SK-N-SH (cell line): ENCODE measurements at regions not wholly inside any gene's neighbourhood (a gene's known extent, or its start where the extent isn't known, plus 50 kb on each side); places are given as distances from the start of the nearest gene placed in this dataset.

ENCODE experiments used
- CTCF ChIA-PET: fragments of 300-600, 350-600 bp; formaldehyde crosslinking; extraction: SDS; loops from one replicate; lab custom pipeline; 2021; lab: Yijun Ruan, JAX
- POLR2A ChIA-PET: fragments of 350-600 bp; sonication (Branson Sonifier 250); formaldehyde crosslinking; extraction: SDS; loops from one replicate; lab custom pipeline; 2020; ENCODE audit warnings: antibody characterized with exemption, inconsistent platforms; lab: Yijun Ruan, JAX
- DNase-seq: peaks from one replicate; pipeline ENCODE4 v3.0.0; 2012
- H2AFZ ChIP-seq: fragments of 200-600 bp; sonication (generic); 2 replicates; pipeline ENCODE4 v1.8.1; 2016; ENCODE audit warnings: antibody characterized with exemption, mild to moderate bottlenecking, low read depth
- H3F3A ChIP-seq: fragments of 200-600 bp; sonication (generic); replicated peaks from 2 replicates; pipeline ENCODE3; 2016; ENCODE audit warnings: antibody characterized with exemption, mild to moderate bottlenecking; ENCODE audit not compliant: insufficient read depth
- H3K27ac ChIP-seq, 2 experiments: fragments of 200-500 bp in 1 of 2; fragments of 200-600 bp in 1 of 2; sonication (Bioruptor generic) in 1 of 2; sonication (generic), shearing (Covaris generic) in 1 of 2; 2 replicates each; pipeline versions ENCODE4 v1.5.1 to v1.6.1; 2014 to 2016; ENCODE audit warnings: low read depth in 2 of 2, inconsistent platforms in 1 of 2, low read length in 1 of 2, mild to moderate bottlenecking in 1 of 2, mixed read lengths in 1 of 2
- H3K27me3 ChIP-seq: fragments of 200-600 bp; sonication (generic), shearing (Covaris generic); 2 replicates; pipeline ENCODE4 v1.6.1; 2016; ENCODE audit warnings: mixed run types; ENCODE audit not compliant: insufficient read depth
- H3K36me3 ChIP-seq, 2 experiments: fragments of 200-500 bp in 1 of 2; fragments of 200-600 bp in 1 of 2; sonication (Bioruptor generic) in 1 of 2; sonication (generic) in 1 of 2; replicated peaks in 1 of 2; 2 replicates each; pipeline versions ENCODE3 to v1.5.1; 2014 to 2016; ENCODE audit warnings: low read length in 1 of 2, mild to moderate bottlenecking in 1 of 2; ENCODE audit not compliant: insufficient read depth in 2 of 2, control insufficient read depth in 1 of 2
- H3K4me1 ChIP-seq, 2 experiments: fragments of 200-500 bp in 1 of 2; fragments of 200-600 bp in 1 of 2; sonication (Bioruptor generic) in 1 of 2; sonication (generic), shearing (Covaris generic) in 1 of 2; 2 replicates each; pipeline versions ENCODE4 v1.5.1 to v1.6.1; 2014 to 2016; ENCODE audit warnings: low read depth in 1 of 2, low read length in 1 of 2, mixed run types in 1 of 2; ENCODE audit not compliant: insufficient read depth in 2 of 2, control insufficient read depth in 1 of 2
- H3K4me2 ChIP-seq: fragments of 200-600 bp; sonication (generic), shearing (Covaris generic); 2 replicates; pipeline ENCODE4 v1.6.1; 2017; ENCODE audit warnings: mixed run types
- H3K4me3 ChIP-seq, 2 experiments: fragments of 200-500 bp in 1 of 2; fragments of 200-600 bp in 1 of 2; sonication (Bioruptor generic) in 1 of 2; sonication (generic), shearing (Covaris generic) in 1 of 2; 2 replicates each; pipeline versions ENCODE4 v1.5.1 to v1.8.1; 2014 to 2016; ENCODE audit warnings: low read depth in 2 of 2, inconsistent platforms in 1 of 2, low read length in 1 of 2, mild to moderate bottlenecking in 1 of 2, mixed read lengths in 1 of 2, moderate library complexity in 1 of 2
- H3K79me2 ChIP-seq: fragments of 200-600 bp; sonication (generic); 2 replicates; pipeline ENCODE4 v1.8.1; 2017; ENCODE audit warnings: mild to moderate bottlenecking; ENCODE audit not compliant: insufficient read depth
- H3K9ac ChIP-seq: fragments of 200-600 bp; sonication (generic); 2 replicates; pipeline ENCODE4 v1.6.1; 2017; ENCODE audit warnings: mixed run types
- H3K9me2 ChIP-seq: fragments of 200-600 bp; sonication (generic); 2 replicates; pipeline ENCODE4 v1.6.1; 2017; ENCODE audit warnings: mixed run types
- H3K9me3 ChIP-seq: fragments of 200-600 bp; sonication (generic); 2 replicates; pipeline ENCODE4 v1.6.1; 2017; ENCODE audit warnings: mixed run types, mild to moderate bottlenecking, moderate library complexity
- H4K20me1 ChIP-seq: fragments of 200-600 bp; sonication (generic); 2 replicates; pipeline ENCODE4 v1.6.1; 2017; ENCODE audit warnings: mild to moderate bottlenecking, mixed run types; ENCODE audit not compliant: insufficient read depth
- EP300 ChIP-seq, 2 experiments: IDR thresholded peaks; 2 replicates each; pipeline versions ENCODE4 v1.4.0 to v1.6.1; 2012; ENCODE audit warnings: borderline replicate concordance in 1 of 2, low read depth in 1 of 2, low read length in 1 of 2
- FOSL2 ChIP-seq: IDR thresholded peaks from 2 replicates; pipeline ENCODE4 v1.4.0; 2012; ENCODE audit warnings: low read depth, mild to moderate bottlenecking, moderate library complexity, borderline replicate concordance
- GABPA ChIP-seq: IDR thresholded peaks from 2 replicates; pipeline ENCODE4 v1.4.0; 2012; ENCODE audit warnings: low read depth, mild to moderate bottlenecking
- IRF3 ChIP-seq: fragments of 150-350 bp; IDR thresholded peaks from 2 replicates; pipeline ENCODE4 v1.6.1; 2016; ENCODE audit warnings: mild to moderate bottlenecking, low read depth, low read length
- JUND ChIP-seq: IDR thresholded peaks from 2 replicates; pipeline ENCODE4 v1.4.0; 2012
- MEF2A ChIP-seq: IDR thresholded peaks from 2 replicates; pipeline ENCODE4 v1.4.0; 2012; ENCODE audit warnings: low read depth, borderline replicate concordance
- MXI1 ChIP-seq: IDR thresholded peaks from 2 replicates; pipeline ENCODE4 v1.6.1; 2012; ENCODE audit warnings: mild to moderate bottlenecking, low read depth, low read length, improper control_type of control experiment
- PBX3 ChIP-seq: IDR thresholded peaks from 2 replicates; pipeline ENCODE4; 2012
- RAD21 ChIP-seq: IDR thresholded peaks from 2 replicates; pipeline ENCODE4 v1.6.1; 2012; ENCODE audit warnings: mild to moderate bottlenecking, low read length
- SIN3A ChIP-seq: IDR thresholded peaks from 2 replicates; pipeline ENCODE4 v1.6.1; 2012; ENCODE audit warnings: low read depth, mild to moderate bottlenecking, low read length, moderate library complexity, borderline replicate concordance
- TCF12 ChIP-seq: IDR thresholded peaks from 2 replicates; pipeline ENCODE4 v1.4.0; 2012
- WGBS: methylation state at CpG from one replicate; pipeline ENCODE4 v1.1.6; 2017; ENCODE audit warnings: low lambda C conversion rate; 5-methylcytosine and 5-hydroxymethylcytosine counted together

GRCh38 chr4:177964693-177965168 lies 522.5 kb upstream of the AGA start:
- no peaks in the 10 kb centered on the region for H4K20me1 ChIP-seq
- CTCF ChIA-PET, result no interaction called here
- H3K9ac ChIP-seq, result no peak overlapping the region; the same call in 1 of the 2 replicates
- POLR2A ChIA-PET, result no interaction called here
- H3F3A ChIP-seq, result peaks cover 25% of the 10 kb centered on the region
- no peaks in the 10 kb centered on the region for H3K79me2 ChIP-seq
- H3K4me2 ChIP-seq, result peak overlapping the region; percentile 54
- no peaks in the 10 kb centered on the region for H3K27me3 ChIP-seq
- H3K4me3 ChIP-seq, result no peak overlapping the region
- peaks cover 0 to 9% of the 10 kb centered on the region in 2 experiments; a peak in 1 of 4 replicates for H3K4me1 ChIP-seq
- H3K36me3 ChIP-seq, result no peaks in the 10 kb centered on the region
- WGBS, result 0% methylated on average over 2 of the region's 2 CpGs
- H3K9me3 ChIP-seq, result no peaks in the 10 kb centered on the region
- H3K27ac ChIP-seq, result peak overlapping the region in 1 of 2 experiments; percentile 78; a peak in 2 of 4 replicates
- peak overlapping the region; percentile 61; the same call in 1 of the 2 replicates for H2AFZ ChIP-seq
- H3K9me2 ChIP-seq, result no peaks in the 10 kb centered on the region; the same call in 1 of the 2 replicates
- DNase-seq, result no peak
- no peak for TF ChIP-seq MXI1
- TF ChIP-seq SIN3A, result no peak
- TF ChIP-seq FOSL2, result peak; percentile 34; the same call in 1 of the 2 replicates
- TF ChIP-seq JUND, result 0 out of 2 replicates have a peak, but pooled peaks have one; percentile 27
- TF ChIP-seq PBX3, result peak; percentile 8; the same call in 1 of the 2 replicates
- TF ChIP-seq, all 33 proteins: peak for 3

- H3K4me1 ChIP-seq, result peaks cover 0 to 9% of the 10 kb centered on the region in 2 experiments; a peak in 1 of 4 replicates
- H3K79me2 ChIP-seq, result no peaks in the 10 kb centered on the region
- H3K27ac ChIP-seq, result no peak overlapping the region
- H3K9ac ChIP-seq, result no peak overlapping the region
- TF ChIP-seq RAD21 (no peak), EP300 (IDR thresholded peaks at IDR 0.05; ENCODE audit: borderline replicate concordance in 1 of 2, low read depth in 1 of 2, low read length in 1 of 2) (no peak), FOSL2 (no peak), TCF12 (no peak), GABPA (no peak), MEF2A (no peak), IRF3 (no peak)
- H3K9me3 ChIP-seq, result no peaks in the 10 kb centered on the region
- no peak for DNase-seq
- POLR2A ChIA-PET, result no interaction called here
- H3K4me2 ChIP-seq, result no peak overlapping the region
- H2AFZ ChIP-seq, result no peak overlapping the region
- H4K20me1 ChIP-seq, result no peaks in the 10 kb centered on the region
- CTCF ChIA-PET, result no interaction called here
- peaks cover 25% of the 10 kb centered on the region for H3F3A ChIP-seq
- no peaks in the 10 kb centered on the region; the same call in 1 of the 2 replicates for H3K9me2 ChIP-seq
- no peaks in the 10 kb centered on the region for H3K27me3 ChIP-seq
- whole genome bisulfite sequencing, result 27% methylated on average over 3 of the region's 3 CpGs
- H3K4me3 ChIP-seq, result no peak overlapping the region
- no peaks in the 10 kb centered on the region for H3K36me3 ChIP-seq
Observed at GRCh38 chr4:177967328-177967727, 525.1 kb upstream of the AGA start.
